IPS DF 19.7 (cell line): ENCODE measurements at regions not wholly inside any gene's neighbourhood (a gene's known extent, or its start where the extent isn't known, plus 50 kb on each side); places are given as distances from the start of the nearest gene placed in this dataset.
"Not testable (repeated sequence)": the region's sequence is repeated elsewhere in the genome, so short reads cannot be mapped to it uniquely, and the experiment has no call there.

ENCODE experiments used
- DNase-seq: peaks from one replicate; pipeline ENCODE4 v3.0.0-alpha.2; 2013; ENCODE audit warnings: low read depth, low spot score

DNA sequence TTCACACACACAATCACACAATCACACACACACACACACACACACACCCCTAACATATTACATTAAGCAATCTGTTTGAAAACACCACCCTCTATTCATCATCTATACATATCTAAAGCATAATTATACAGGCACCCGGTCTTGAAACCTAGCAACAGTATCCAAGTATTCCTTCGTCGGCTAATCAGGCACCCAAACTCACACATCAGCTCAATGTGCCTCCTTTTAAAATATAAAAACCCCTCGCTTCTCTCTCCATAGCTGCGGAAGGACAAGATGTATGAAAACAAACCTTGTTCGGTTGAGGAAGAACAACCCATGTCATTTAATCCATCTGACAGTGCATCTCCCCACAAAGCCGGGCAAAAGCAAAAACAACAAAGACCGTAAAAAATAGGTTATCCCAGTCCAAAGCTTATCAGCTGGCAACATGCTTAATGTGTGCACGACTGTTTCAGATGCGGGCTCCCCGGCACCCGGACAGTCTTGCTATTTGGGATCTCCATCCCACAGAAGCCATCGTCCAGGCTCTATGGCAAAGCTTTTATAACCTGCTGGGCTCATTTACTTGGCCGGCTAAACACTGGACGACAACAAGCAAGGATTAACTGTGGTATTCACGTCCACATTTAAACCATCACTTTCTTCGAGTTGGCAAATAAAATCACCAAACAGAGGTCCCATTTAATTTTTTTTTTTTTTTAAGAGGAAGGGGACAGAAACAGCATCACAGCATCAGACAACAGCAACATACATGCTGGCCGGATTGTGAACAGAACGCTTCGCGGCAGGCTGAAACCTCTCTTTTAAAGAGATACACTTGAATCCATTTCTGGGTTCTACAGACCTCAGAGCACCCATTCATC, 365.5 kb downstream of the SHANK2 start:
- no peak for DNase-seq

- DNase-seq, result no peak
These were observed 364.9 kb downstream of the SHANK2 start for GRCh38 chr11:70887542-70887827.

DNA sequence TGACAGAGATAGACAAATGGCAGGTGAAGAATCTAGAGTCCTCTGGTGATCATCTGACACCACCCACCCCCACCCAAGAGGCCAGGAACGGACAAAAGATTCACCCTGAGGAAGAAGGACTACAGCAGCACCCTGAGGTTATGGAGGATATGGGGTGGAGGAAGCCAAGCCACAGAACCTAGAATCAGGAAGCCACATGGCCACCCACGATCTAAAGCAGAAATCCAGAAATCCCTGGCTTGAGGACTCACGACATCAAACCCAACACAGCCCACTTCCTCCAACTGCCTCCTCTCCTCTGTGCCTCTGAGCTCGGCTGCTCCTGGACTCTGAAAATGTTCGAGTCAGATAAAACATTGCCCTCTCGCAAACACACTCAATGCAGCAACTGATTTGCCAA, 364.3 kb downstream of the SHANK2 start:
- DNase-seq, result no peak

GRCh38 chr11:70889411-70889810, 363.0 kb downstream of the SHANK2 start:
- no peak for DNase-seq

- no peak for DNase-seq
These were observed 360.5 kb downstream of the SHANK2 start for GRCh38 chr11:70891844-70892380.

- no peak for DNase-seq
These were observed 359.5 kb downstream of the SHANK2 start for GRCh38 chr11:70892889-70893288.

GRCh38 chr11:70894566-70895365, 357.6 kb downstream of the SHANK2 start:
- DNase-seq, result no peak

GRCh38 chr11:70895366-70895670, 357.1 kb downstream of the SHANK2 start:
- DNase-seq, result no peak

DNA sequence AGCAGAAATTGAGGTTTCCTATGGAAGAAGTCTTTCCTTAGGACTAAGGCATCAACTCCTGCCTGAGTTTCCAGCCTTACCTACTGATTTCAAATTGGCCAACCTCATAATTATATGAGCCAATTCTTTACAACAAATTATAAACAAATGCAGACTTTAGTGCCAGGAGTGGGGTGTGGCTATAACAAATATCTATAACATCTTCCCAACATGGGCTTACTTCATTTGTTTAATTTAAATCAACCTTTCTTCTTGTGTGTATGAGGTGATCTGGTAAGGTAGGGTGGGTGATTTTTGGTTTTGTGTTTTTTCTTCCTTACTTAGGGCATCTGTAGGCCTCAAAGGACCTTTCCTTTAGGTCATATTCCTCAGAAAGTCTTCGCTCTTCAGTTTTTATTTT, 354.9 kb downstream of the SHANK2 start:
- DNase-seq, result no peak

GRCh38 chr11:70899616-70900015, 352.8 kb downstream of the SHANK2 start:
- DNase-seq, result no peak

- DNase-seq, result no peak
These were observed 351.8 kb downstream of the SHANK2 start for GRCh38 chr11:70900540-70900939.

DNA sequence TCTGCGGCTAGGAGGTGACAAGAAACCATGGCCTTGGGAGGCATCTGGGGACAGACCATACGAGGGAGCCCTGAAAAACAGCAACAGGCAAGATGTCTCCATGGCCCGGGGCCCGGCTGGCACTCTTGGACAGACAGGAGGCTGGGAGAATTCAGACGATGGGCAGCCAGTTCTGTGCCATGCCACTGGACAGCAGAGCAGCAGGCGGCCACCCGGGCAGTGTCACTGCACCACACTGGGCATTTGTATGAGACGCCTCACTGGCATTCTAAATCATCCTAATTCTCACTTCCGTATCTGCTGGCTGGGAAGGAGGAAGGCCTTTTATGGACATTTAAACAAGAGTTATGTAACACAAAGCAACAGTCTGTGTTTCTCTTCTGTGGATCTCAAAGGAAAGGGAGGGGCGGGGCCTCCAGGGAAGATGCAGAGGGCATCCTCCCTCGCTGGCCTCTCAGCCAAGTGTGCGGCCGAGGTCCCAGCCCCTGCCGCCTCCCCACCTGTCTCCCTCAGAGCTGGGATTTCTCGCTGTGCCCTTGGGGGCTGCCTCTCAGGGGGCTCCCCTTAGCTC, 350.3 kb downstream of the SHANK2 start:
- DNase-seq, result no peak

DNA sequence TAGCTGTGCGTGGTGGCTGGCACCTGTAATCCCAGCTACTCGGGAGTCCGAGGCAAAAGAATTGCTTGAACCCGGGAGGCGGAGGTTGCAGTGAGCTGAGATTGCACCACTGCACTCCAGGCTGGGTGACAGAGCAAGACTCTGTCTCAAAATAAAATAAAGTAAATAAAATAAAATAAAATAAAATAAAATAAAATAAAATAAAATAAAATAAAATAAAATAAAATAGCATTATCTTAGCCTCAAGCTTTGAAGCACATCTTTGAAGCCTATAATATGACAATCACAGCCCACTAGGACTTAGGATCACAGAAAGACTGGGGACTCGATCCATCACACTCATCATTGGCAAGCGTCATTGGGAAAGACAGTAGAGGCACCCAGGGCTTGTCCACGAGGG, 349.1 kb downstream of the SHANK2 start:
- DNase-seq, result not testable (repeated sequence)

- DNase-seq, result no peak
These were observed 346.3 kb downstream of the SHANK2 start for GRCh38 chr11:70906101-70906500.

GRCh38 chr11:70908223-70908622, 344.2 kb downstream of the SHANK2 start:
- DNase-seq, result no peak

DNA sequence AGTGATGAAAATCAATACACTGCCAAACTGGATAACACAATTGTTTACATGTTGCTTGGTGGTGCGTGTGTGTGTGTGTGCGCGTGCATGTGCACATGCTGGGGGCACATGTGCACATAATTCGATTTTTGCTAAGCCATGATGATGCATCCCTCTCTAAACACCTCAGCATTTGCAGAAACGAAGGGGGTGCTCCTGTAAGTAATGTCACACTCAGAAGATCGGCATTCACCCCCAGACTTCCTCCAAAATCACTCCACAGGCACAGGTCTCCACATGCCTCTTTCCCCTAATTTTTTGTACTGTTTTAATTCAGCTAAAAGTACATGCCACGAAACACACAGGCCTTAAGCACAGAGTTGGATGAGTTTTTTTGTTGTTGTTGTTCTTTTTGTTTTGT, 341.5 kb downstream of the SHANK2 start:
- DNase-seq, result no peak

DNA sequence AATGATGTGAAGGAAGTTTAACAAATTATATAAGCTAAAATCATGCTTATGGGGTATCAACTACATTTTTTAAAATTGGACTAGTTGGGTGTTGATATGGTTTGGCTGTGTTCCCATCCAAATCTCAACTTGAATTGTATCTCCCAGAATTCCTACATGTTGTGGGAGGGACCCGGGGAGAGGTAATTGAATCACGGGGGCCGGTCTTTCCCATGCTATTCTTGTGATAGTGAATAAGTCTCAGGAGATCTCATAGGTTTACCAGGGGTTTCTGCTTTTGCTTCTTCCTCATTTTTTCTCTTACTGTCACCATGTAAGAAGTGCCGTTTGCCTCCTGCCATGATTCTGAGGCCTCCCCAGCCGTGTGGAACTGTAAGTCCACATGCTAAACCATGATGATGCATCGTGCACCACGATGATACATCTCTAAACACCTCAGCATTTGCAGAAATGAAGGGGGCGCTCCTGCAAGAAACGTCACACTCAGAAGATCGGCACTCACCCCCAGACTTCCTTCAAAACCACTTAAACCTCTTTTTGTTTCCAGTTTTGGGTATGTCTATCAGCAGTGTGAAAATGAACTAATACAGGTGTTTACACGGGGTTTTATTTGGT, 340.0 kb downstream of the SHANK2 start:
- DNase-seq, result no peak

DNA sequence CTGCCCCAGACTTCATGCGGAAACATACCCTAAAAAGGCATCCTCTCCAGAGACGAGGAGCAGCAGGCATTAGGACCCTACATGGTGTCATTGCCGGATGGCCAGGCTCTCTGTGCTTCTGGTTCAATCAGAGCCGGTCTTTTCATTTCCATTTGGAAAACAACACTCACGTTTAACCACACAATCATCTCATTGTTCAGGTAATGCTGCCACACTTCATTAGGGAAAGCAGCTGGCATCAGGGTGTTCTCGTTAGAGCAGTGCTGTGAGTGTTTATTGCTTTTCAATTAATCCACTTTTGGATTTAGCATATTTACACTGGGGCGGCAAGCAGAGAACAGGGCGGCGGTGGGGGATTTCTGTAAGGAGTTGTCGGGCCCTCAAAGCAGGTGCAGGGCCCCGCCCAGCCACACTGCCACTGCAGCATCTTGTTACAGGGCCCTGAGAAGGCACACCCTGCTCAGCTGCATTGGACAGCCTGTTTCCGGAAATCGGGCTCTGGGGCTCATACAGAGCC, 338.6 kb downstream of the SHANK2 start:
- DNase-seq, result peak; percentile 45

GRCh38 chr11:70914496-70914895, 337.9 kb downstream of the SHANK2 start:
- no peak for DNase-seq

DNA sequence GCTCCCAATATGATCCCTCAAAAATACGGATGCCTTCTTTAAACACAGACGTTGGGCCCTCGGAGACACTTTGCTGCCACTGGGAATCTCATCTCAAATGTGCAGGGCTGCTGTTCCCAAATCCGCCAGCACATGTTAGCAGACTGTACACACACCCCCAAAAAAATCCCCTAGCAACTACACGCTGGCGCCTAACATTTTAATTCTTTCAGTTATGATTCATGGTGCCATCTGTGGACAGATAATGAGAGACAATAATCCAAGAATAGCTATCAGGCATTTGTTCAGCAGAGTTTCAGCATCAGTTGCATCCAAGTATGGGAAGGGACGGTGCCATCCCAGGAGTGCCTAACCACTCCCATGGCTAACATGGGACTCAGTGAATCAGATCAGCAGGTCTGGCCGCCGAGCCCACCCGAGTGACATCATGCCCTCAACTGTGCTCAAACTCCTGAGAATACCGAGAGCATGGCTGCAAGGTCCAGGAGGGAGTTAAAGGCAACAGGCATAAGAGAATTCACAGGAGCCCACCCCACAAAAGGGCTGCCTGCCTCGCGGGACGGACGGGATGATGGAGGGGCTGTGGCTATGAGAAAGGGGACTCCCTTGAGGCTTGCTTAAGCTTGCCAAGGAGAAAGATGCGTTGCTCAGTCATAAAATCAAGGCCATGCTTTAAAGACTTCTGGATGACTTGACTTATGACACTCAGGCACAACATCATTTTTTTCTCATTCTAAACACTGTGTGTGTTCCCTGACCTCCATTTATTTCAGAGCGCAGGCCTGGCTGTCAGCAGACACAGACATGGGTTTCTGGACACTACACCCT, 337.0 kb downstream of the SHANK2 start:
- DNase-seq, result no peak

GRCh38 chr11:70916351-70916750, 336.0 kb downstream of the SHANK2 start:
- DNase-seq, result no peak
